SKM-1 treated with dmso at 0.1 percent for 144 hours (cell line): ENCODE measurements at regions not wholly inside any gene's neighbourhood (a gene's known extent, or its start where the extent isn't known, plus 50 kb on each side); places are given as distances from the start of the nearest gene placed in this dataset.
"Not testable (repeated sequence)": the region's sequence is repeated elsewhere in the genome, so short reads cannot be mapped to it uniquely, and the experiment has no call there.

Experiments used
- DNase-seq: peaks from one replicate; lab custom pipeline; 2025; ENCODE audit not compliant: unreplicated experiment; lab: John Stamatoyannopoulos, UW

DNA sequence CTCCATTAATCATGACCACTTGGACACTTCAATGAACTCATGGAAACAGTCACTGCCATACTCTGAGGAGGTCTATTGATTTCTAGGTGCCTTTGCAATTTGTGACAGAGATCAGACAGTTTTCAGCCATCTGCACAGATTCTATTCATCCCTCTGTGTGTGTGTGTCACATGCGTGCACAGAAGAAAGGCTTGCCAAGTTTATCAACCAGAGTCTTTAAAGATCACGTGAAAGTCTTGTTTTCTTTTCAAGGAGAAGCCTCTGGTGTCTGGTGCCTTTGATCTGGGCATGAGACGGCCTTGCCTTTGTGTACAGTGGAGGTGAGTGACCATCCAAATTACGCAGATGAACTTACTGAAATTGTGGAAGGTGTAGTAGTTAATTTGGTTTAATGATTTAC, 164.2 kb downstream of the VAPA start:
- no peak for DNase-seq

DNA sequence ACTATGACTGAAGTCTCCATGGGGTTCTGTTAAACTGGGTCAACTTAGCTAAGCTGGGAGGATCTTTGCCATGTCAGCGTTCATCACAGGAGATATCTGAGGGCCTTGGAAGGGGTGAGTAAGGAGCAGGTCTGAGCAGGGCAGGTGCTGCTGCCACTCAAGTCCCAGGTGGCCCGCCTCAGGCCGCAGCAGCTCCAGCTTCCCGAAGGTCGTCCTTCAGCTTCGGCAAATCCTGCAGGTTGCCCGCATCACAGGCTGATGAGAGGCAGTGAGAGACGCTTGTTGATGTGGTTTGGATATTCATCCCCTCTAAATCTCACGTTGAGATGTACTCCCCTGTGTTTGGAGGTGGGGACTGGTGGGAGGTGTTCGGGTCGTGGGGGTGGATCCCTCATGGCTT, 166.6 kb downstream of the VAPA start:
- no peak for DNase-seq

DNA sequence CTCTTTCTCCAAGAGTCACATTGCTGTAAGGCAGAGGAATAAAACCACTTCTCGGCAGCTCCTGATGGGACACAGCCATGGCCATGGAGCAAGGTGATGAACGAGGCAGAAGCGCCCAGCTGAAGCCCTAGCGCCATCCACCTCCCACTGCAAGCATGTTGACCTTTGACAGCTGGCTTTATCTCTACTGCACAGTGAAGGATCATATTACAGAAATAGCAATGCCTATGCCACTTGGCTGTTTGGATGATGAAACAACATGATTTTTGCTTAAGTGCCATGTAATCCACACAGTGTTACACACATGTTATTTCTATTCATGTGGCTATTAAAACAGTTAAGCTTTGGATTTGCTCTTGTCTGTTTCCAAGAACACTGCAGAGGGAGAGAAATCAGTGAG, 167.7 kb downstream of the VAPA start:
- no peak for DNase-seq

DNA sequence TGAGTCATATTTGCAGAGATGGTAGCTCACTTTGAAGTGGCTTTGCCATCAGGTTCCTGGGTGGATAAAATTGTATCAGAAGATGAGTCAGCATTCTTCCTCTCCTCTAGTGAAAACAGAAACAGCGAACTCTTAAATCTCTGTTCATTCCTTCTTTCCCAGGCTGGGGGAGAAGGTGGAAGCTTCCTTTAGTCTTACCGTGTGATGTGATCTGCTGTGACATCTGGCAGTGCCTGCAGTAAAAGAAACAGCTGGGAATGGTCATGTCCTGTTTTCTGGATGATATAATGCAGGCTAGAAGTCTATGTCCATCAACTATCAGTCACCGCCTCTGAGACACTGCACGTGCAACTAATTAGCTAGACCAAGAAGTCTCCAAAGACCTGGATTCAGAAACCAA, 171.6 kb downstream of the VAPA start:
- no peak for DNase-seq

DNA sequence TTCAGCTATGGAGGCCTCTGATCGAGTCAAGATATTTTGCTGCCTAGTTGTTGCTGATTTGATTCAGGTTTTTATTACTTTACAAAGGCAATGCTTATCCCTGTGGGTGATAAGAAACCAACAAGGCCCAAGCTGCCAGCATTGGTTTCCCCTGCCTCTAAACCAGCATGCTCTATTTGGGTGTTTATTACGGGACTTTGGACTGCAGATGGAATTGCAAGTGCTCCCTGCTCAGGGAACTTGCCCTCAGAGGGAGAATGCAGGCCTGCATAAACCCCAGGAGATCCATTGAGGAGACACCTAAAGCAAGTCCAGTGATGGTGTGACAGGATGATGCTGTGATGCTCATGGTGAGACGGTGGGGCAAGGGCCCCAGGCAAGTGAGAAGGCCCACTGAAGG, 172.1 kb downstream of the VAPA start:
- DNase-seq, result no peak

DNA sequence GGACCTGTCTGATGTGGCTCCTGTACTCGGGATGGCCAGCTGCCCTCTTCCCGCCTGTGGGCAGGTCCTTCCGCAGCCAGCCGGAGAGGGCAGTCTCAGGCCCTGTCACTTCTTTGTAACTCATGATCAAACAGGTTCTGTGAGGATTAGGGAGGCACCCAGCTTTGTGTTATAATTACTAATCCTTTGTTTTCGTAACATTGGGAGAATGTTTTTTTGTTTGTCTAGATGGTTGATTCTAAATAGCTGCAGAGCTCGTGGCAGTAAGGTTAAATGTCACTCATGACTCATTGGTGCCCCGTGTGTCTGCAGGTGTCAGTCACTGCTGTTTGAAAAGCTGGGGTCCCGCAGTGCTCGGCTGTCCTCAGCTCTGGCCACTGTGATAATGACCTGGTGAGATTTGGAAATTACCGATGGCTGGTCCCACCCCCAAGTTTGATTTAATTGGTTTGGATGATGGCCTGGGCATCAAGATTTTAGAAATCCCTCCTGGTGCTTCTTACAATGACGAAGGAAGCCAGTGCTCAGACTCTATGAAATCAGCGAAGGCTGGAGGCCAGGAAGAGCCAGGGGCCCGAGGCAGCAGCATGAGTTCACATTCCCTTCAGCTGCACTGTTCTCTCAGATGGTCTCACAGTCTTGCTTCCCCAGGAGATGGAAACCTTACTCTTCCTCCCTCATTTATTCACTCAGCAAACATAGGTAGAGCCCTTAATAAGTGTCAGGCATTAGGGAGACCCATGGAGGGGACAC, 172.8 kb downstream of the VAPA start:
- DNase-seq, result no peak

DNA sequence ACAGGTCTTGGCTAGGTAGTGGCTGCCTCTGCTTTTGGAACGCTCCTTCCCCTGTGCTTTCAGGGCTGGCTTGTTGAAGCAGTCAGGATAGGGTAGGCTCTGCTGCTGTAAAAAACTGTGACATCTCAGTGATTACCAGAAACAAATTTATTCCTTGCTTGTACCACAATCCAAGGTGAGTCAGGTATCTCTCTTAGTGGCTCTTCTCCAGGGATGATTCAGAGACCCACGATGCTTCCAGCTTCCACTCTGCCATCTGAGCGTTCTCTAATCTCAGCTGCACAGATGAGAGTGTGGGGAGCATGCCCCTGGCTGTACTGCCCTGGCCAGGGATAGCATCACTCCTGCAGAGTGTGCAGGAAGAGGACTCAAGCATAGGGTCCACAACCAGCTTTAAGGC, 174.9 kb downstream of the VAPA start:
- DNase-seq, result no peak

DNA sequence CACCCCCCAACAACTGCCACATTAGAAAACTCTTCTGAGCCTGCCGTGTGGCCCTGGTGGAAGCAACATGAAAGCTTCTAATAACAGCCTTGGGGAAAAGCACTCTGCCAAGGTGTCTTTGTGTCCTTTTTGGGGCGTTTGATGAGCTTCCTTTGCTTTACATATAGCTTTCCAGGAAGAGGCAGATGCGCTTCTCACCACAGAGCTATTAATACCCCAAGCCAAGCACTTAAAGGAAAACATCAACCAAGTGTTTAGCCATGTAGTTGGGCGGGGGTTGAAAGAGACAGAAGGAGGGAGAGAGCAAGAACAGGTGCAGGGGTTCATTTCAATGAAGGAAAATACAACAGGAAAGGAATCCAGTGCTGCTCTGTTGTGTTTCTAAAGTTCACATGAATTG, 176.1 kb downstream of the VAPA start:
- DNase-seq, result no peak

DNA sequence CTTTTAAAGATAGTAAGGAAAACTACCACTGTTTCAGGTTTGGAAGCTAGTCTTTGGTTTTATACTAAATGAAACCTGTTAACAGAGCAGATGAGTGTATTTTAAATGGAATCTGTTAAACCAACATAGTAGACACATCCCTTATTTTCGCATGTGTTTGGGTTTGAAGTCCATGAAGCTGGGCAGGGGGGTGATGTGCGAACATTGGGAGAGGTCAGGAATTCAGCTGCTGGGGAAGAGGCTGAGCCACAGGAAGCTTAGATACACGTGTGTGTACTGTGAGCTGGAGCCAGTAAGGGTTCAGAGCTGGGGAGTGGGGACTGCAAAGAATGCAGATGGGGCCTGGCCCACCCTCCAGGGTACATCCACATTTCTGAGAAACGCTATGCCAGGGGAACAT, 176.9 kb downstream of the VAPA start:
- DNase-seq, result no peak

DNA sequence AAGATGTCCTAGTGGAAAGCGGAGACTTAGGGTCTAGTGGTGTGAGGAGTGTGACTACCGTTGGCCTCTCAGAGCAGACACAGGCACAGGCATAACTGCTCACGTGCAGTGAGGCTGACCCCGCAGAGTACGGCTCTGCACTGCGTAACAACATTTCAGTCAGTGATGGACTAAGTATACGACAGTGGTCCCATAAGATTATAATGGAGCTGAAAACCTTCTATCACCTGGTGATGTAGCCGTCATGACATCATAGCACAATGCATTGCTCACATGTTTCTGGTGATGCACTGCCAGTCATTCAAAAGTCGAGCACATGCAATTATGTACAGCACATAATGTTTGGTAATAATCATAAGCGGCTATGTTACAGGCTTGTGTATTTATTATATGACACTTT, 179.6 kb downstream of the VAPA start:
- no peak for DNase-seq

DNA sequence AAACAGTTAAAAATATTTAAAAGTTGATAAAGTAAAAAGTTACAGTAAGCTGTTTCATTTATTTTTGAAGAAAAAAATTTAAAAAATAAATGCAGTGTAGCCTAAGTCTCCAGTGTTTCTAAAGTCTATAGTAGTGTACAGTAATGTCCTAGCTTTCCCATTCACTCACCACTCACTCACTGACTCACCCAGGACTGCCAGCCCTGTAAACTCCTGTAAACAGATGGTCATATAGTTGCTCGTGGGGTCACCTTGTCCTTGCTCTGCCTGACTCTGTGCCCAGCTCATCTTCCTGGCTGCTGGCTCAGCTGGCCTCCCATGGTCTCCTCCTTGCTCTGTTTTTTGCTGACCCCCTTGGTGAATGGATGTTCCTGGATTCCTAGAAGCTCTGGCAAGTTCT, 180.3 kb downstream of the VAPA start:
- no peak for DNase-seq

DNA sequence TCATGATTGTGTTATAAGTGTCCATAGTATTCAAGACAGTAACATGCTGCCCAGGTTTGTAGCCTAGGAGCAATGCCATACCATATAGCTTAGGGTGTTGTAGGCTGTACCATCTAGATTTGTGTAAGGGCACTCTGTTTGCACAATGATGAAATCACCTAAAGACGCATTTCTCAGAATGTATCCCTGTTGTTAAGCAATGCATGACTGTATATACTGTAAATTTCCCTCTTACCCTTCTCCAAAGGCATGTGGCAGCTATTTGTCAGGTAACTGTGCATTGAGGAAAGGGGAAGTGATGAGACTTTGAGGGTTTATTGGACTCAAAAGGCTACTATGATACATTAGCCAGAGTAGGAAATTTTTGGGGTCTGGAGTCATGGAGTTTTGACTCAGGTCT, 180.8 kb downstream of the VAPA start:
- DNase-seq, result no peak

DNA sequence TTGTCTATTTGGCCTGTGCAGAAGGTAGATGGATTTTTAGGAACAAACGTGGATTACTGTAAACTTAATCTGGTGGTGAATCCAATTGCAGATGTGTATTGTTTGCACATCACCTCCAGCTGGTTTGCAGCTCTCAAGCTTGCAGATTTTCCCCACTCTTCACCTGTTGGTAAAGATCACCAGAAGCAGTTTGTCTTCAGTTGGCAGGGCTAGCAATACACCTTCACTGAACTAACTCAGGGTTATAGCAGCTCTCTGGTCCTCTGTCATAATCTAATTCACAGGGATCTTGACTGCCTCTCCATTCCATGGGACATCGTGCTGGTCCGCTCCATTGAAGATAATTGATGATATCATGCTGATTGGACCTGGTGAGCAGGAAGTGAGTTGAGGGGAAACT, 181.5 kb downstream of the VAPA start:
- DNase-seq, result no peak

DNA sequence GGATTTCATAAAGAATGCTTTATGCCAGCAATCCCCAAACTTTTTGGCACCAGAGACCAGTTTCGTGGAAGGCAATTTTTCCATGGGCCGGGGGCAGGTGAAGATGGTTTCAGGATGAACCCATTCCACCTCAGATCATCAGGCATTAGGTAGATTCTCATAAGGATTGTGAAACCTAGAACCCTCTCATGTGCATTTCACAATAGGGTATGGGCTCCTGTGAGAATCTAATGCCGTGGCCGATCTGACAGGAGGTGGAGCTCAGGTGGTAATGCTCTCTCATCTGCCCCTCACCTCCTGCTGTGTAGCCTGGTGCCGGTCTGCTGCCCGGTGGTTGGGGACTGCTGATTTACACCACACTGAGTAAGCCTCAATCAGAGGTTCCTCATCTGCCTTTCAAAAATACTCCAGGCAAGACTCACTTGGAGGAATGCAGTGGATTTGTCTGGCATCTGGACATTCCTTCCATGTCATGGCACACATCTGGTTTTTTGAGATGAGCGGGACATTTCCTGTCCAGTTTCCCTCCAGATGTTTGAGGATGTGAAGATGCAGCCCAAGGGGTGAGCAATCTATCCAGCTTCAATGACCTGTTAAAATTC, 185.8 kb downstream of the VAPA start:
- no peak for DNase-seq

DNA sequence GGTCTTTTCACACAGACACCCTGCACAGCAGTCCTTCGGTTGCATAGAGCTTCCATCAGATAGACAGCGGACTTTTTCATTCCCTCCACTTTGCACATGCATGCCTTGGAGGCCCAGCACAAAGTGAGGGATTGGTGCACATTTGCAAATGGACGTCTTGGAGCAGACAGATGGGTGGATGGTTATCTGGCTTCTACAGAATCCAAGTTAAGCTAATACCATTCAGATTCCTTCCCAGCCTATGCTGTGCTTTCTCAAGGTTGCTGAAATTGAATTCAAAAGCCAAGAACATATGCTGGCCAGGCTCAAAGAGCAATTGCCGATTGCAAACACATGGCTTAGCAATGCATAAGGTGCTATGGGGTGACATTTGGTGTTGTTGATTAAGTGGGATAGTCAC, 186.4 kb downstream of the VAPA start:
- no peak for DNase-seq

DNA sequence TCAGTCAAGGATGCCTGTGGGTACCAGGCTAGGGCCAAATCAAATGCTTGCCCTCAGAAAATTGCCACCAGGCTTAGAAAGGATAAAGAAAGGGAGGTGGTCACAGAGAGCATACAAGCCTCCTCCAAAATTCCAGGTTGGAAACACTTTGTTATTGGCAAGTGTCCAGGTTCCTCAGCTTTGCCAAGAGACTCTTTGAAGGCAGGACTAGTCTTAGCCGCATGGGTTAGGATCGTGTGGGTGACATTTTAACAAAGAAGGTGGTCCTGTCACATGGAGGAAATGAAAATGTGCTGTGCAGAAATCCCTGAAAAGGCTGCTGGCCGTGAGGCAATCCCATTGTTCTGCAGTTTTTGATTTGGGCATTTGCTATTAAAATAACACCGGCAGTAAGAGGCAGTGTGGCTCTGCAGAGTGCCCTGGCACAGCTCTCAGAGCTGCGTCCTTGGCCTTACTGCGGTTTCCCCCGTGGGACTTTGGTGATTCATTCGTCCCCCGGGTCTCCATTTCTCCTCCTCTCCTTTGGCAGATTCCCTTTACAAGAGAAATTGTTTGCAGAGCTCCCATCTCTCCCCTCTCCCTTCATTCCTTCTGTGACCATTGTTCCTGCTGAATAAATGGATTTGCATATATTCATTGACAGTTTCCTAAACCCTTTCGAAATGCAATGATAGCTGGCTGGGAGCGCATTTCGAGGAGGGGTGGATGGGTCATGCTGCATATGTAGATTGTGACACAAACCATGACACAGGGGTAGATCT, 187.3 kb downstream of the VAPA start:
- DNase-seq, result no peak

DNA sequence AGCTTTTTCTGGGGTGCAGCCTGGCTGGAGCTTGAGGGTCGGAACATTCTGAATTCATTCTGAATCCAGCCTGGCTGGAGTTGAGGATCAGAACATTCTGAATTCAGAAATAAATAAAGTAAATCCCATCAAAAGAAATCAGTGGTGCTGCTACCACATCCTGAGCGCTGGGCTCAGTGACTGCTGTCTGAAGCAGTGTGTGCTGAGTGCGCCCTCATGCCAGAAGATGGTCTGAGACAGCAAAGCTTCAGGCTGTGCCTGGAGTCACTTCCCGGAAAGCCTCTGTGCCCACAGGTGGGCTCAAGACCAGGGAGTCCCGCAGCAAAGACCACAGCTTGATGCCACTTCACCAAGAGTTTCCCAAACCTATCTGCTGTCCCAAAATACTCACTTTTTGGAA, 187.9 kb downstream of the VAPA start:
- DNase-seq, result no peak

DNA sequence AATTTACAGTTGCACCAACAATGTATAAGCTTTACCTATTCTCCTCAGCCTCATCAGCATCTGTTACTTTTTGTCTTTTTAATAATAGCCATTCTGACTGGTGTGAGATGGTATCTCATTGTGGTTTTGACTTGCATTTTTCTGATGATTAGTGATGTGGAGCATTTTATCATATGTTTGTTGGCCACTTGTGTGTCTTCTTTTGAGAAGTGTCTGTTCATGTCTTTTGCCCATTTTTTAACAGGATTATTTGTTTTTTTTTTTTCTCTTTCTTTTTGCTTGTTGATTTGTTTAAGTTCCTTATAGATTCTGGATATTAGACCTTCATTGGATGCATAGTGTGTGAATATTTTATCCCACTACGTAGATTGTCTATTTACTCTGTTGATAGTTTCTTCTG, 191.3 kb downstream of the VAPA start:
- DNase-seq, result not testable (repeated sequence)

DNA sequence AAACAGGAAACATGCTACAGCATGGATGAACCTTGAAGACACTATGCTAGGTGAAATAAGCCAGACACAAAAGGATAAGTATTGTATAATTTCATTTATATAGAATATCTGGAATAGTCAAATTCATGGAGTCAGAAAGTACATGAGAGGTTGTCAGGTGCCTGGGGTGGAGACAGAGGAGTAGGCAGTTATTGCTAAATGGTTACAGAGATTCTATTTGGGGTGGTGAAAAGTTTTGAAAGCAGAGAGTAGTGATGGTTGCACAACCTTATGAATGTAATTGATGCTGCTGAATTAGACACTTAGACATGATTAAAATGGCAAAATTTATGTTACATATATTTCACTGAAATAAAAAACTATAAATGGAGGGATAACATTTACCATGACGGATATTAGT, 197.4 kb downstream of the VAPA start:
- DNase-seq, result no peak

DNA sequence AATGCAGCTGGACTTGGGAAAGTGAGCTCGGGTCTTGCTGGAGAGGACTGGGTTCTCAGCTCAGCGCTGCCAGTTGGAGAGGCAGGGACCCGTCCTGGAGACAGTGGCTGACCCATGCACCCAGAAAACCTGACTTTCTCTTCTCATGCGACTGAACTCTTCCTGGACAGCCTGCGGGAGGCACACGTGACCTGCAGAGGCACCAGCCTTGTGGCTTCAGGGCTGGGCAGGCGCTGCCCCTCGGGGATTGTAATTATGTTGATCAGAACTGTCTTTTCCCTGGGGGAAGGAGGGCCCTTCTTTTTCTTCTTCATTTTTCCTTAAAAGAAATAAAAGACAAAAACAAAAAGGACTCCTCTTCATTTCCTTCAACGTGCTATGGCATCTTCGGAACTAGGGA, 198.1 kb downstream of the VAPA start:
- DNase-seq, result no peak

DNA sequence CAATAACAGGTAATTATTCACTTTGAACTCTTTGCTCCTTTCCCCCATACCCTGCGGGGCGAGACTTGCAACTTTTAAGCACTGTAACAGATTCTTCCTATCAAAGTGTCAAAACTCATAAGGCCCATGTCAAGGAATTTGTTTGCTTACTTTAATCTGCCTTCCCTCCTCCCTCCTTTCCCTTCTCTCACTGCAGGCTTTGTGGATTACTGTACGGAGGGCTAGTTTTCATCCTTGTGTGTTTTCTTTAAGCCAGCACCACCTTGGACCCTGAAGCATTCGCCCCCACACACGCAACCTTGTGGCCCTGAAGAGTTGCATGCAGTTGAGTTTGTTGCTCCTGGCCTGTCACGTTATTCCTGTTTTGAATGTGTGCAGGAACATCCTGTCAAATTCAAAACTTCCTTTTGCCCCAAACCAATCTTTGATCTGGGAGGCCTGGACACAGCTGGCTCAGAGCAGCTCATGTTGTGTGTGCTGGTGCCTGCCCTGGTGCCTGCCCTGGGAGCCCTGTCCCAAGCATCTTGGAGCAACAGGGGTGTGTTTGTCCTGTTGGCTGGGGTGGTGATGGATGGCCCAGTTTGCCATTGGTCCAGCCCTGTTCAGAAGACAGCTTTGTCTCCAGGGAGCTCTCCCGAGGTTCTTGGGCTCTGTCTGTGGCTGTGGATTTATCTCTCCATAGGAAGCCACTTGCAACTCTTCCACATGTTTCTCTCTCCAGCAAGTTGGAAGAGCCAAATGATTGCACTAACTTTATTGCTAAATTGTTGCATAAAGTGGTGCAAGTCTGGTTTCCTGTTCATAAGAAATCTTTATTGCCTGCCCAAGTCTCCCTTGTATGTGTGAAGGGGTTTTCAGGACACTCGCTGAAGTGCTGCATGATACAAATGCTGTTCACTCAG, 199.6 kb downstream of the VAPA start:
- DNase-seq, result peak; percentile 13
